ENCODE measurements at regions not wholly inside any gene's neighbourhood (a gene's known extent, or its start where the extent isn't known, plus 50 kb on each side); places are given as distances from the start of the nearest gene placed in this dataset.

GRCh38 chr6:133753756-133754155, 135.2 kb upstream of the TCF21 start:
- Histone ChIP-seq H3K4me1 (peaks cover 8% of the 10 kb centered on the region), H3F3A (ENCODE audit: low read depth) (no peaks in the 10 kb centered on the region), H3K4me2 (no peak overlapping the region), H3K27ac (no peak overlapping the region), H3K9ac (no peak overlapping the region), H3K79me2 (ENCODE audit: low read depth) (no peaks in the 10 kb centered on the region), H3K4me3 (no peak overlapping the region), H3K27me3 (no peaks in the 10 kb centered on the region), H3K36me3 (no peaks in the 10 kb centered on the region), H4K20me1 (ENCODE audit: low read depth) (no peaks in the 10 kb centered on the region), H3K9me3 (ENCODE audit: low read depth) (no peaks in the 10 kb centered on the region), H2AFZ (replicated peaks) (no peak overlapping the region)
- no peaks in the 10 kb centered on the region for H3K9me3 Mint-ChIP-seq
- no peak overlapping the region for H3K27ac Mint-ChIP-seq
- no peaks in the 10 kb centered on the region for H3K4me1 Mint-ChIP-seq
- H3K27me3 Mint-ChIP-seq (ENCODE audit: insufficient read depth, low read depth), result peaks cover 2% of the 10 kb centered on the region
- no peak for DNase-seq (ENCODE audit: low spot score)
- no peak overlapping the region for H3K4me3 Mint-ChIP-seq
- TF ChIP-seq CTCF (IDR thresholded peaks at IDR 0.05) (no peak), EZH2phosphoT487 (IDR thresholded peaks at IDR 0.05) (no peak), EZH2 (IDR thresholded peaks at IDR 0.05) (no peak)
- H3K36me3 Mint-ChIP-seq, result no peaks in the 10 kb centered on the region

- H3K9me3 Mint-ChIP-seq, result no peaks in the 10 kb centered on the region
- H3K9ac ChIP-seq, result no peak overlapping the region
- H3K36me3 Mint-ChIP-seq, result no peaks in the 10 kb centered on the region
- H3K27ac Mint-ChIP-seq, result no peak overlapping the region
- no peaks in the 10 kb centered on the region for H3K36me3 ChIP-seq
- no peak overlapping the region for H3K4me2 ChIP-seq
- no peaks in the 10 kb centered on the region for H3K27me3 Mint-ChIP-seq (ENCODE audit: insufficient read depth, low read depth)
- no peaks in the 10 kb centered on the region for H3K9me3 ChIP-seq (ENCODE audit: low read depth)
- no peak overlapping the region for H3K4me3 Mint-ChIP-seq
- no peaks in the 10 kb centered on the region for H4K20me1 ChIP-seq (ENCODE audit: low read depth)
- H3K4me3 ChIP-seq, result no peak overlapping the region
- no peaks in the 10 kb centered on the region for H3F3A ChIP-seq (ENCODE audit: low read depth)
- H2AFZ ChIP-seq (replicated peaks), result no peak overlapping the region
- no peaks in the 10 kb centered on the region for H3K4me1 Mint-ChIP-seq
- H3K27ac ChIP-seq, result no peak overlapping the region
- H3K79me2 ChIP-seq (ENCODE audit: low read depth), result no peaks in the 10 kb centered on the region
- no peaks in the 10 kb centered on the region for H3K27me3 ChIP-seq
- TF ChIP-seq EZH2phosphoT487 (IDR thresholded peaks at IDR 0.05), result no peak
- TF ChIP-seq CTCF (IDR thresholded peaks at IDR 0.05), result no peak
- TF ChIP-seq EZH2 (IDR thresholded peaks at IDR 0.05), result no peak
- peaks cover 8% of the 10 kb centered on the region for H3K4me1 ChIP-seq
- DNase-seq (ENCODE audit: low spot score), result no peak
Measured at GRCh38 chr6:133754298-133754697, 134.6 kb upstream of the TCF21 start.

GRCh38 chr6:133756078-133756695, 132.7 kb upstream of the TCF21 start:
- Histone ChIP-seq H3K36me3 (no peaks in the 10 kb centered on the region), H3F3A (ENCODE audit: low read depth) (no peaks in the 10 kb centered on the region), H3K79me2 (ENCODE audit: low read depth) (no peaks in the 10 kb centered on the region), H3K9ac (no peak overlapping the region), H3K4me1 (peaks cover 8% of the 10 kb centered on the region), H3K4me3 (no peak overlapping the region), H3K27me3 (no peaks in the 10 kb centered on the region), H3K27ac (no peak overlapping the region), H2AFZ (replicated peaks) (no peak overlapping the region), H3K9me3 (ENCODE audit: low read depth) (no peaks in the 10 kb centered on the region), H3K4me2 (no peak overlapping the region), H4K20me1 (ENCODE audit: low read depth) (no peaks in the 10 kb centered on the region)
- H3K4me3 Mint-ChIP-seq, result no peak overlapping the region
- H3K36me3 Mint-ChIP-seq, result no peaks in the 10 kb centered on the region
- H3K4me1 Mint-ChIP-seq, result no peaks in the 10 kb centered on the region
- TF ChIP-seq EZH2 (IDR thresholded peaks at IDR 0.05) (no peak), CTCF (IDR thresholded peaks at IDR 0.05) (no peak), EZH2phosphoT487 (IDR thresholded peaks at IDR 0.05) (no peak)
- no peak overlapping the region for H3K27ac Mint-ChIP-seq
- no peak for DNase-seq (ENCODE audit: low spot score)
- no peaks in the 10 kb centered on the region for H3K9me3 Mint-ChIP-seq
- no peaks in the 10 kb centered on the region for H3K27me3 Mint-ChIP-seq (ENCODE audit: insufficient read depth, low read depth)

Measured in neural progenitor cell (in vitro differentiated cells).